Retinal pigment epithelial cell (primary cell): ENCODE measurements at regions not wholly inside any gene's neighbourhood (a gene's known extent, or its start where the extent isn't known, plus 50 kb on each side); places are given as distances from the start of the nearest gene placed in this dataset.
"Not testable (repeated sequence)": the region's sequence is repeated elsewhere in the genome, so short reads cannot be mapped to it uniquely, and the experiment has no call there.

Source experiments
- DNase-seq: peaks from one replicate; pipeline ENCODE4 v3.0.0-alpha.2; 2010; ENCODE audit warnings: low read depth
- H3K4me3 ChIP-seq: 2 replicates; pipeline ENCODE4 v1.5.1; 2011; ENCODE audit warnings: mild to moderate bottlenecking, low read length, control low read depth, moderate library complexity
- CTCF ChIP-seq: conservative IDR thresholded peaks from 2 replicates; pipeline ENCODE4 v1.5.1; 2011; ENCODE audit warnings: low read depth, low read length, control low read depth, inconsistent platforms

- no peak overlapping the region for H3K4me3 ChIP-seq
- TF ChIP-seq CTCF = no peak
- no peak for DNase-seq
These were observed 1272.7 kb downstream of the NSUN3 start for GRCh38 chr3:95335517-95335916.

- DNase-seq = no peak
- H3K4me3 ChIP-seq = no peak overlapping the region
- TF ChIP-seq CTCF = no peak
These were observed 1275.6 kb downstream of the NSUN3 start for GRCh38 chr3:95338446-95338845.

- DNase-seq = no peak
- no peak for TF ChIP-seq CTCF
- H3K4me3 ChIP-seq = no peak overlapping the region
These were observed 1278.5 kb downstream of the NSUN3 start for GRCh38 chr3:95341314-95341713.

- H3K4me3 ChIP-seq = no peak overlapping the region
- TF ChIP-seq CTCF = no peak
- DNase-seq = no peak
These were observed 1280.4 kb downstream of the NSUN3 start for GRCh38 chr3:95343228-95343627.

GRCh38 chr3:95343767-95344166 is 1280.9 kb downstream of the NSUN3 start:
- TF ChIP-seq CTCF = no peak
- no peak for DNase-seq
- H3K4me3 ChIP-seq = no peak overlapping the region

- not testable (repeated sequence) for H3K4me3 ChIP-seq, DNase-seq
These were observed 1285.1 kb downstream of the NSUN3 start for GRCh38 chr3:95347936-95348335.

GRCh38 chr3:95348879-95349278 is 1286.0 kb downstream of the NSUN3 start:
- TF ChIP-seq CTCF = no peak
- DNase-seq = no peak
- H3K4me3 ChIP-seq = no peak overlapping the region

- no peak overlapping the region for H3K4me3 ChIP-seq
- TF ChIP-seq CTCF = no peak
- no peak for DNase-seq
These were observed 1287.2 kb downstream of the NSUN3 start for GRCh38 chr3:95350049-95350448.
